ENCODE measurements at regions not wholly inside any gene's neighbourhood (a gene's known extent, or its start where the extent isn't known, plus 50 kb on each side); places are given as distances from the start of the nearest gene placed in this dataset.

GRCh38 chr1:221839321-221839720 lies 97.4 kb upstream of the DUSP10 start:
- H3K9me3 ChIP-seq (ENCODE audit: control insufficient read depth, insufficient read depth, low read depth, low read length): no peaks in the 10 kb centered on the region
- ChIA-PET POLR2A (no interaction called here), CTCF (no interaction called here)
- TF ChIP-seq ZNF169 (tag by site-specific recombination; IDR thresholded peaks at IDR 0.05) (no peak), ZNF548 (tag by site-specific recombination; IDR thresholded peaks at IDR 0.05) (no peak), ZBTB8A (tag by site-specific recombination; IDR thresholded peaks at IDR 0.05) (no peak), ZNF76 (tag by site-specific recombination; IDR thresholded peaks at IDR 0.05; ENCODE audit: borderline replicate concordance, low read depth) (no peak), ZNF26 (tag by site-specific recombination; IDR thresholded peaks at IDR 0.05) (no peak), ZNF777 (tag by site-specific recombination; IDR thresholded peaks at IDR 0.05; ENCODE audit: borderline replicate concordance) (no peak), KLF9 (tag by site-specific recombination; IDR thresholded peaks at IDR 0.05; ENCODE audit: low read depth) (no peak), KLF16 (tag by site-specific recombination; IDR thresholded peaks at IDR 0.05) (no peak), ZNF837 (tag by site-specific recombination; IDR thresholded peaks at IDR 0.05) (no peak), YY2 (tag by site-specific recombination; IDR thresholded peaks at IDR 0.05) (no peak), ZNF394 (tag by site-specific recombination; IDR thresholded peaks at IDR 0.05; ENCODE audit: borderline replicate concordance) (no peak), KLF1 (tag by site-specific recombination; IDR thresholded peaks at IDR 0.05) (no peak), ZIC2 (tag by site-specific recombination; IDR thresholded peaks at IDR 0.05) (no peak), ZNF830 (tag by site-specific recombination; IDR thresholded peaks at IDR 0.05; ENCODE audit: low read depth) (no peak)
- TF ChIP-seq, protein P1, sequence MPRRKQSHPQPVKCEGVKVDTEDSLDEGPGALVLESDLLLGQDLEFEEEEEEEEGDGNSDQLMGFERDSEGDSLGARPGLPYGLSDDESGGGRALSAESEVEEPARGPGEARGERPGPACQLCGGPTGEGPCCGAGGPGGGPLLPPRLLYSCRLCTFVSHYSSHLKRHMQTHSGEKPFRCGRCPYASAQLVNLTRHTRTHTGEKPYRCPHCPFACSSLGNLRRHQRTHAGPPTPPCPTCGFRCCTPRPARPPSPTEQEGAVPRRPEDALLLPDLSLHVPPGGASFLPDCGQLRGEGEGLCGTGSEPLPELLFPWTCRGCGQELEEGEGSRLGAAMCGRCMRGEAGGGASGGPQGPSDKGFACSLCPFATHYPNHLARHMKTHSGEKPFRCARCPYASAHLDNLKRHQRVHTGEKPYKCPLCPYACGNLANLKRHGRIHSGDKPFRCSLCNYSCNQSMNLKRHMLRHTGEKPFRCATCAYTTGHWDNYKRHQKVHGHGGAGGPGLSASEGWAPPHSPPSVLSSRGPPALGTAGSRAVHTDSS (tag by site-specific recombination; IDR thresholded peaks at IDR 0.05): no peak
- TF ChIP-seq, protein P2, sequence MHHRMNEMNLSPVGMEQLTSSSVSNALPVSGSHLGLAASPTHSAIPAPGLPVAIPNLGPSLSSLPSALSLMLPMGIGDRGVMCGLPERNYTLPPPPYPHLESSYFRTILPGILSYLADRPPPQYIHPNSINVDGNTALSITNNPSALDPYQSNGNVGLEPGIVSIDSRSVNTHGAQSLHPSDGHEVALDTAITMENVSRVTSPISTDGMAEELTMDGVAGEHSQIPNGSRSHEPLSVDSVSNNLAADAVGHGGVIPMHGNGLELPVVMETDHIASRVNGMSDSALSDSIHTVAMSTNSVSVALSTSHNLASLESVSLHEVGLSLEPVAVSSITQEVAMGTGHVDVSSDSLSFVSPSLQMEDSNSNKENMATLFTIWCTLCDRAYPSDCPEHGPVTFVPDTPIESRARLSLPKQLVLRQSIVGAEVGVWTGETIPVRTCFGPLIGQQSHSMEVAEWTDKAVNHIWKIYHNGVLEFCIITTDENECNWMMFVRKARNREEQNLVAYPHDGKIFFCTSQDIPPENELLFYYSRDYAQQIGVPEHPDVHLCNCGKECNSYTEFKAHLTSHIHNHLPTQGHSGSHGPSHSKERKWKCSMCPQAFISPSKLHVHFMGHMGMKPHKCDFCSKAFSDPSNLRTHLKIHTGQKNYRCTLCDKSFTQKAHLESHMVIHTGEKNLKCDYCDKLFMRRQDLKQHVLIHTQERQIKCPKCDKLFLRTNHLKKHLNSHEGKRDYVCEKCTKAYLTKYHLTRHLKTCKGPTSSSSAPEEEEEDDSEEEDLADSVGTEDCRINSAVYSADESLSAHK (tag by site-specific recombination; IDR thresholded peaks at IDR 0.05): no peak
- H3K36me3 ChIP-seq (ENCODE audit: control insufficient read depth in 2 of 2, insufficient read depth in 1 of 2, low read length in 2 of 2): no peaks in the 10 kb centered on the region
- H3K4me1 ChIP-seq (ENCODE audit: control insufficient read depth, insufficient read depth, low read length): no peaks in the 10 kb centered on the region
- no peak overlapping the region for H3K4me3 ChIP-seq (ENCODE audit: low read depth, low read length)
- no peak overlapping the region; the same call in 1 of the 2 replicates for H3K27ac ChIP-seq (ENCODE audit: extremely low read depth, low read depth, low read length)

DNA sequence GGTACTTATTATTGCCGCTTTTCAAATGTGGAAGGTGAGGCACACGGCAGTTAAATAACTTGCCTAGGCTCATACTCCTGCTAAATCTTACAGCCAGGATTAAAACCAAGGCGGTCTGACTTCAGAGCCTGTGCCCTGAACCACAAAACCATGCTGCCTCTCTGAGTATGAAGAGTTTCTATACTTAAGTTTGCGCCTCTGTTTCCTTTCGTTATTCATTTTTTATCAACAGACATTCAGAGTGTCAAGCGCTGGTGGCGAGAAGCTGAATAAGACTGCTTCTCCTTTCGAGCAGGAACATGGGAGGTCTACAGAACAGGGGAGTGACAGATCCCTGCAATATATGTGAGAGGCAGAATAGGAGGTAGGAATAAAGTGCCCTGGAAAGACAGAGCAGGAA lies 96.0 kb upstream of the DUSP10 start:
- no peak overlapping the region for H3K27ac ChIP-seq (ENCODE audit: extremely low read depth, low read depth, low read length)
- POLR2A ChIA-PET: no interaction called here
- CTCF ChIA-PET: no interaction called here
- H3K9me3 ChIP-seq (ENCODE audit: control insufficient read depth, insufficient read depth, low read depth, low read length): no peaks in the 10 kb centered on the region
- no peaks in the 10 kb centered on the region for H3K36me3 ChIP-seq (ENCODE audit: control insufficient read depth in 2 of 2, insufficient read depth in 1 of 2, low read length in 2 of 2)
- H3K4me1 ChIP-seq (ENCODE audit: control insufficient read depth, insufficient read depth, low read length): no peaks in the 10 kb centered on the region
- no peak overlapping the region for H3K4me3 ChIP-seq (ENCODE audit: low read depth, low read length)
- TF ChIP-seq HOXA7 (CRISPR knock-in tag; IDR thresholded peaks at IDR 0.05; ENCODE audit: borderline replicate concordance): no peak
- no peak for TF ChIP-seq ZNF324 (tag by site-specific recombination; IDR thresholded peaks at IDR 0.05)
- no peak for TF ChIP-seq ZNF184 (tag by site-specific recombination; IDR thresholded peaks at IDR 0.05)
- TF ChIP-seq ZNF214 (tag by site-specific recombination; IDR thresholded peaks at IDR 0.05; ENCODE audit: borderline replicate concordance): no peak
- TF ChIP-seq, protein P2 (tag by site-specific recombination; IDR thresholded peaks at IDR 0.05): no peak
- TF ChIP-seq, protein P3, sequence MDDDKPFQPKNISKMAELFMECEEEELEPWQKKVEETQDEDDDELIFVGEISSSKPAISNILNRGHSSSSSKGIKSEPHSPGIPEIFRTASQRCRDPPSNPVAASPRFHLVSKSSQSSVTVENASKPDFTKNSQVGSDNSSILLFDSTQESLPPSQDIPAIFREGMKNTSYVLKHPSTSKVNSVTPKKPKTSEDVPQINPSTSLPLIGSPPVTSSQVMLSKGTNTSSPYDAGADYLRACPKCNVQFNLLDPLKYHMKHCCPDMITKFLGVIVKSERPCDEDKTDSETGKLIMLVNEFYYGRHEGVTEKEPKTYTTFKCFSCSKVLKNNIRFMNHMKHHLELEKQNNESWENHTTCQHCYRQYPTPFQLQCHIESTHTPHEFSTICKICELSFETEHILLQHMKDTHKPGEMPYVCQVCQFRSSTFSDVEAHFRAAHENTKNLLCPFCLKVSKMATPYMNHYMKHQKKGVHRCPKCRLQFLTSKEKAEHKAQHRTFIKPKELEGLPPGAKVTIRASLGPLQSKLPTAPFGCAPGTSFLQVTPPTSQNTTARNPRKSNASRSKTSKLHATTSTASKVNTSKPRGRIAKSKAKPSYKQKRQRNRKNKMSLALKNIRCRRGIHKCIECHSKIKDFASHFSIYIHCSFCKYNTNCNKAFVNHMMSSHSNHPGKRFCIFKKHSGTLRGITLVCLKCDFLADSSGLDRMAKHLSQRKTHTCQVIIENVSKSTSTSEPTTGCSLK (tag by site-specific recombination; IDR thresholded peaks at IDR 0.05): no peak
- TF ChIP-seq ZNF132 (tag by site-specific recombination; IDR thresholded peaks at IDR 0.05; ENCODE audit: borderline replicate concordance): no peak
- no peak for TF ChIP-seq ZNF701 (tag by site-specific recombination; IDR thresholded peaks at IDR 0.05)
- TF ChIP-seq ZNF10 (tag by site-specific recombination; IDR thresholded peaks at IDR 0.05): no peak
- no peak for TF ChIP-seq ZNF202 (tag by site-specific recombination; IDR thresholded peaks at IDR 0.05; ENCODE audit: borderline replicate concordance)
- TF ChIP-seq RBAK (tag by site-specific recombination; IDR thresholded peaks at IDR 0.05): no peak
- TF ChIP-seq ZNF596 (tag by site-specific recombination; IDR thresholded peaks at IDR 0.05): no peak

All from HEK293 (cell line).